SW480 (cell line): ENCODE measurements at regions not wholly inside any gene's neighbourhood (a gene's known extent, or its start where the extent isn't known, plus 50 kb on each side); places are given as distances from the start of the nearest gene placed in this dataset.
"Not testable (repeated sequence)": the region's sequence is repeated elsewhere in the genome, so short reads cannot be mapped to it uniquely, and the experiment has no call there.

ENCODE experiments used
- DNase-seq: peaks from one replicate; pipeline ENCODE4 v3.0.0-alpha.2; 2016; ENCODE audit warnings: low spot score

- no peak for DNase-seq
Measured at GRCh38 chr5:109630093-109630492, 59.6 kb upstream of the MAN2A1 start.

- no peak for DNase-seq
Measured at GRCh38 chr5:109628591-109628990, 61.1 kb upstream of the MAN2A1 start.

GRCh38 chr5:109621266-109621665 is 68.5 kb upstream of the MAN2A1 start:
- not testable (repeated sequence) for DNase-seq

GRCh38 chr5:109620651-109621050 is 69.1 kb upstream of the MAN2A1 start:
- no peak for DNase-seq

- DNase-seq, result no peak
Measured at GRCh38 chr5:109619606-109620005, 70.1 kb upstream of the MAN2A1 start.

- no peak for DNase-seq
Measured at GRCh38 chr5:109619021-109619460, 70.7 kb upstream of the MAN2A1 start.

GRCh38 chr5:109614981-109615380 is 74.7 kb upstream of the MAN2A1 start:
- DNase-seq, result no peak

GRCh38 chr5:109614301-109614700 is 75.4 kb upstream of the MAN2A1 start:
- no peak for DNase-seq

- no peak for DNase-seq
Measured at GRCh38 chr5:109612278-109612905, 77.3 kb upstream of the MAN2A1 start.

- no peak for DNase-seq
Measured at GRCh38 chr5:109611505-109611904, 78.2 kb upstream of the MAN2A1 start.

GRCh38 chr5:109611061-109611460 is 78.7 kb upstream of the MAN2A1 start:
- no peak for DNase-seq

- no peak for DNase-seq
Measured at GRCh38 chr5:109610581-109610980, 79.1 kb upstream of the MAN2A1 start.

- DNase-seq, result no peak
Measured at GRCh38 chr5:109605207-109605730, 84.5 kb upstream of the MAN2A1 start.

- no peak for DNase-seq
Measured at GRCh38 chr5:109604758-109605157, 85.0 kb upstream of the MAN2A1 start.

- DNase-seq, result no peak
Measured at GRCh38 chr5:109601736-109602135, 88.0 kb upstream of the MAN2A1 start.

- no peak for DNase-seq
Measured at GRCh38 chr5:109597893-109598292, 91.8 kb upstream of the MAN2A1 start.

GRCh38 chr5:109594217-109594616 is 95.5 kb upstream of the MAN2A1 start:
- DNase-seq, result no peak

GRCh38 chr5:109590799-109591198 is 98.9 kb upstream of the MAN2A1 start:
- DNase-seq, result no peak

GRCh38 chr5:109589986-109590385 is 99.7 kb upstream of the MAN2A1 start:
- peak; percentile 9 for DNase-seq

- no peak for DNase-seq
Measured at GRCh38 chr5:109589239-109589638, 100.5 kb upstream of the MAN2A1 start.

GRCh38 chr5:109588281-109589035 is 101.3 kb upstream of the MAN2A1 start:
- no peak for DNase-seq

GRCh38 chr5:109584986-109585599 is 104.6 kb upstream of the MAN2A1 start:
- no peak for DNase-seq

- no peak for DNase-seq
Measured at GRCh38 chr5:109580225-109580624, 109.5 kb upstream of the MAN2A1 start.
